HCT116 (cell line): ENCODE measurements at regions not wholly inside any gene's neighbourhood (a gene's known extent, or its start where the extent isn't known, plus 50 kb on each side); places are given as distances from the start of the nearest gene placed in this dataset.

ENCODE experiments used
- ATAC-seq: fragments of 200-7000 bp; cut with Tn5 transposase; 2 replicates; pipeline ENCODE4 v1.9.1; 2020; ENCODE audit warnings: mild to moderate bottlenecking, moderate library complexity
- BruUV-seq: library from RNA; stranded (reverse); fragments of 400-500 nt; replicated peaks from 2 replicates; lab custom pipeline; 2021; lab: Mats Ljungman, UMichigan
- CTCF ChIA-PET: fragments of 300-600 bp; sonication (Branson Sonifier 250); formaldehyde crosslinking; loops from one replicate; lab custom pipeline; 2021; ENCODE audit warnings: antibody characterized with exemption; lab: Charles Lee
- POLR2A ChIA-PET: fragments of 300-600, 350-600 bp; sonication (Branson Sonifier 250); formaldehyde crosslinking; loops from one replicate; lab custom pipeline; 2021; ENCODE audit warnings: antibody characterized with exemption; lab: Charles Lee
- RAD21 ChIA-PET, 2 experiments: fragments of 300-600 bp; sonication (Branson Sonifier 250); formaldehyde crosslinking; loops; one replicate each; lab custom pipeline; 2023; ENCODE audit warnings: low total read pairs in 2 of 2; ENCODE audit not compliant: uncharacterized antibody in 2 of 2, unreplicated experiment in 2 of 2, low non-redundant PET in 1 of 2; lab: Charles Lee
- DNase-seq: peaks from one replicate; pipeline ENCODE4 v3.0.0-alpha.2; 2010; ENCODE audit warnings: low read depth, low spot score
- H2AFZ ChIP-seq: fragments of 200-600 bp; shearing (Covaris generic), sonication (generic); 2 replicates; pipeline ENCODE4 v1.6.1; 2017; ENCODE audit warnings: low read depth, mixed run types, mixed read lengths, antibody characterized with exemption, low read length; ENCODE audit not compliant: poor library complexity, severe bottlenecking
- H3K27ac ChIP-seq: 2 replicates; pipeline ENCODE4 v1.5.1; 2012; ENCODE audit warnings: low read depth, low read length
- H3K27me3 ChIP-seq: fragments of 200-600 bp; sonication (generic); 2 replicates; pipeline ENCODE4 v1.6.1; 2016; ENCODE audit warnings: mixed run types, low read length, mixed read lengths; ENCODE audit not compliant: insufficient read depth
- H3K36me3 ChIP-seq, 2 experiments: fragments of 200-500 bp in 1 of 2; fragments of 200-600 bp in 1 of 2; sonication (Bioruptor generic) in 1 of 2; sonication (generic) in 1 of 2; 2 replicates each; pipeline versions ENCODE4 v1.5.1 to v1.6.1; 2014 to 2016; ENCODE audit warnings: low read length in 2 of 2, inconsistent platforms in 1 of 2, mixed read lengths in 1 of 2, mixed run types in 1 of 2; ENCODE audit not compliant: insufficient read depth in 2 of 2, control insufficient read depth in 1 of 2
- H3K4me1 ChIP-seq, 2 experiments: fragments of 200-600 bp in 1 of 2; sonication (generic) in 1 of 2; 2 replicates each; pipeline versions ENCODE4 v1.5.1 to v1.6.1; 2012 to 2017; ENCODE audit warnings: low read length in 2 of 2, inconsistent platforms in 1 of 2, mild to moderate bottlenecking in 1 of 2, mixed read lengths in 1 of 2, mixed run types in 1 of 2, moderate library complexity in 1 of 2; ENCODE audit not compliant: insufficient read depth in 2 of 2, control insufficient read depth in 1 of 2
- H3K4me2 ChIP-seq: fragments of 200-600 bp; sonication (generic); 2 replicates; pipeline ENCODE4 v1.6.1; 2017; ENCODE audit warnings: mixed run types, low read length, mixed read lengths
- H3K4me3 ChIP-seq, 2 experiments: fragments of 200-600 bp in 1 of 2; sonication (generic) in 1 of 2; replicated peaks in 1 of 2; 2 replicates each; pipeline ENCODE4 v1.5.1; 2011 to 2016; ENCODE audit warnings: low read length in 2 of 2, control low read depth in 1 of 2, low read depth in 1 of 2, mild to moderate bottlenecking in 1 of 2, mixed read lengths in 1 of 2, mixed run types in 1 of 2
- H3K79me2 ChIP-seq: fragments of 200-600 bp; sonication (generic); 2 replicates; pipeline ENCODE4 v1.6.1; 2017; ENCODE audit warnings: mild to moderate bottlenecking, mixed run types, low read length, moderate library complexity, mixed read lengths; ENCODE audit not compliant: insufficient read depth
- H3K9ac ChIP-seq: fragments of 200-600 bp; sonication (generic); 2 replicates; pipeline ENCODE4 v1.6.1; 2016; ENCODE audit warnings: low read length, mixed read lengths
- H3K9me2 ChIP-seq: fragments of 200-600 bp; sonication (generic), shearing (Covaris generic); 2 replicates; pipeline ENCODE4 v1.6.1; 2017; ENCODE audit warnings: mixed run types, mild to moderate bottlenecking, moderate library complexity; ENCODE audit not compliant: insufficient read depth
- H3K9me3 ChIP-seq, 2 experiments: fragments of 200-500 bp in 1 of 2; fragments of 200-600 bp in 1 of 2; sonication (Bioruptor generic) in 1 of 2; sonication (generic) in 1 of 2; 2 replicates each; pipeline ENCODE4 v1.6.1; 2014 to 2017; ENCODE audit warnings: low read length in 2 of 2, mixed read lengths in 2 of 2, inconsistent platforms in 1 of 2, low read depth in 1 of 2, mild to moderate bottlenecking in 1 of 2, mixed run types in 1 of 2, moderate library complexity in 1 of 2; ENCODE audit not compliant: control insufficient read depth in 1 of 2, insufficient read depth in 1 of 2
- H4K20me1 ChIP-seq: fragments of 200-600 bp; sonication (generic), shearing (Covaris generic); 2 replicates; pipeline ENCODE4 v1.6.1; 2017; ENCODE audit warnings: mixed run types, mild to moderate bottlenecking, moderate library complexity; ENCODE audit not compliant: insufficient read depth
- CEBPB ChIP-seq: IDR thresholded peaks from 2 replicates; pipeline ENCODE4 v1.6.1; 2012; ENCODE audit warnings: low read depth
- CTCF ChIP-seq, 3 experiments: fragments of 200-600 bp in 1 of 3; sonication (generic) in 1 of 3; IDR thresholded peaks in 2 of 3; conservative IDR thresholded peaks in 1 of 3; 2 replicates each; pipeline ENCODE4 v1.5.1; 2012 to 2017; ENCODE audit warnings: low read depth in 2 of 3, low read length in 2 of 3, antibody characterized with exemption in 1 of 3, borderline replicate concordance in 1 of 3, control low read depth in 1 of 3, mild to moderate bottlenecking in 1 of 3, mixed read lengths in 1 of 3, mixed run types in 1 of 3, moderate library complexity in 1 of 3; ENCODE audit not compliant: insufficient read depth in 1 of 3
- EGR1 ChIP-seq: IDR thresholded peaks from 2 replicates; pipeline ENCODE4 v1.6.1; 2012; ENCODE audit warnings: low read depth
- ELF1 ChIP-seq: IDR thresholded peaks from 2 replicates; pipeline ENCODE4 v1.6.1; 2012; ENCODE audit warnings: low read depth, borderline replicate concordance
- EZH2 ChIP-seq: fragments of 200-600 bp; sonication (generic); IDR thresholded peaks from 2 replicates; pipeline ENCODE4 v1.6.1; 2017; ENCODE audit warnings: antibody characterized with exemption, mixed run types
- EZH2phosphoT487 ChIP-seq: fragments of 200-600 bp; IDR thresholded peaks from 2 replicates; pipeline ENCODE4 v1.6.1; 2018; ENCODE audit warnings: antibody characterized with exemption, borderline replicate concordance
- FOSL1 ChIP-seq: IDR thresholded peaks from 2 replicates; pipeline ENCODE4 v1.6.1; 2012; ENCODE audit warnings: low read depth
- JUND ChIP-seq: IDR thresholded peaks from 2 replicates; pipeline ENCODE4 v1.6.1; 2012
- POLR2AphosphoS5 ChIP-seq: IDR thresholded peaks from 2 replicates; pipeline ENCODE4 v1.6.1; 2011; ENCODE audit warnings: mild to moderate bottlenecking, low read depth, low read length, moderate library complexity
- RAD21 ChIP-seq: IDR thresholded peaks from 2 replicates; pipeline ENCODE4 v1.6.1; 2012; ENCODE audit warnings: low read depth, mild to moderate bottlenecking
- SIN3A ChIP-seq: IDR thresholded peaks from 2 replicates; pipeline ENCODE4 v1.6.1; 2012; ENCODE audit warnings: low read depth
- YY1 ChIP-seq: IDR thresholded peaks from 2 replicates; pipeline ENCODE4 v1.6.1; 2011; ENCODE audit warnings: low read length, low read depth, moderate library complexity, mild to moderate bottlenecking; ENCODE audit not compliant: insufficient replicate concordance; ENCODE audit errors: extremely low read depth
- ZFX ChIP-seq: fragments of 450-650 bp; IDR thresholded peaks from 2 replicates; pipeline ENCODE4 v1.6.1; 2017
- ZNF274 ChIP-seq: fragments of 200-500 bp; sonication (Bioruptor generic); IDR thresholded peaks from 2 replicates; pipeline ENCODE4 v1.6.1; 2014; ENCODE audit warnings: mild to moderate bottlenecking, low read depth, low read length, inconsistent platforms
- intact Hi-C: fragments of 100-400 bp; cut with micrococcal nuclease; formaldehyde crosslinking; loops from 2 replicates; pipeline ENCODE4 v1.10.0; 2022
- TF ChIP-seq, protein P1 (sequence below): IDR thresholded peaks from 2 replicates; pipeline ENCODE4 v1.6.1; 2012
- TF ChIP-seq, protein P2 (sequence below): IDR thresholded peaks from 2 replicates; pipeline ENCODE4 v1.6.1; 2012

GRCh38 chr12:85568395-85569103, 267.7 kb downstream of the RASSF9 start:
- Histone ChIP-seq H3K9me2 (no peaks in the 10 kb centered on the region), H2AFZ (no peak overlapping the region), H3K79me2 (no peaks in the 10 kb centered on the region), H3K4me1 (no peaks in the 10 kb centered on the region), H3K9me3 (no peaks in the 10 kb centered on the region), H3K27me3 (no peaks in the 10 kb centered on the region), H4K20me1 (no peaks in the 10 kb centered on the region), H3K4me3 (no peak overlapping the region), H3K36me3 (no peaks in the 10 kb centered on the region), H3K9ac (no peak overlapping the region), H3K4me2 (no peak overlapping the region), H3K27ac (no peak overlapping the region)
- ATAC-seq (peak; percentile 46; the same call in 1 of the 2 replicates), DNase-seq (no peak)
- intact Hi-C loops, result no loop called here
- TF ChIP-seq POLR2AphosphoS5 (no peak), CEBPB (no peak), JUND (no peak), EGR1 (no peak), YY1 (no peak)
- TF ChIP-seq, protein P1, sequence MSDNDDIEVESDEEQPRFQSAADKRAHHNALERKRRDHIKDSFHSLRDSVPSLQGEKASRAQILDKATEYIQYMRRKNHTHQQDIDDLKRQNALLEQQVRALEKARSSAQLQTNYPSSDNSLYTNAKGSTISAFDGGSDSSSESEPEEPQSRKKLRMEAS, result no peak
- ChIA-PET POLR2A (interaction anchor here (0.6 kb wide), 1 partner anchor 12 kb away, joined by 4 read pairs; no protein-coding TSS in a partner anchor), CTCF (no interaction called here), RAD21 (no interaction called here)
- BruUV-seq, result no TSS peak

DNA sequence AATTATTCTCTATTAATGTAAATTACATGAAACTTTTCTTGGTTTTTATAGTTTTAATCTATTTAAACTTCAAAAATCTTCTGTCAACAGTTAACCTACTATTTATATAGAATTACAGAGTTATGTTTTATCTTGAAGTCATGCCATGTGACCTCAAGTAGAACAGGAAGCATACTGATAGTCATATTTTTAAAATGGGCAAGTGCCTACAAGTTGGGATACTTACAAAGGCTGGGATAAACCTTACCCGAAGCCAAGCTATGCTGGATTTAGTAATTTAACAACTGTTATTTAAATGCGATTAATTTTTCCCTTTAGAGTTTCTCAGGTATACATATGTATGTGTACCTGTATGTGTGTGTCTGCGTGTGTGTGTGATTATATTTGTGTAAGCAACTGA, 266.9 kb downstream of the RASSF9 start:
- H3K4me1 ChIP-seq, result no peaks in the 10 kb centered on the region
- no peak for ATAC-seq
- H3K9me3 ChIP-seq, result no peaks in the 10 kb centered on the region
- H3K27ac ChIP-seq, result no peak overlapping the region
- no peaks in the 10 kb centered on the region for H3K36me3 ChIP-seq
- no peaks in the 10 kb centered on the region for H3K9me2 ChIP-seq
- DNase-seq, result no peak
- H3K4me3 ChIP-seq, result no peak overlapping the region
- POLR2A ChIA-PET, result no interaction called here
- no peaks in the 10 kb centered on the region for H4K20me1 ChIP-seq
- RAD21 ChIA-PET, result no interaction called here
- intact Hi-C loops, result no loop called here
- no peak overlapping the region for H2AFZ ChIP-seq
- no peak overlapping the region for H3K4me2 ChIP-seq
- BruUV-seq, result no TSS peak
- no peak overlapping the region for H3K9ac ChIP-seq
- no peaks in the 10 kb centered on the region for H3K27me3 ChIP-seq
- no peaks in the 10 kb centered on the region for H3K79me2 ChIP-seq
- CTCF ChIA-PET, result no interaction called here
- TF ChIP-seq ELF1, result no peak
- TF ChIP-seq RAD21, result no peak
- no peak for TF ChIP-seq JUND
- TF ChIP-seq CTCF (IDR thresholded peaks at IDR 0.05 in 2 of 3, conservative IDR thresholded peaks at IDR 0.05 in 1 of 3; ENCODE audit: borderline replicate concordance in 1 of 3, insufficient read depth in 1 of 3, low read depth in 2 of 3, low read length in 2 of 3), result no peak
- TF ChIP-seq ZFX, result no peak
- TF ChIP-seq ZNF274, result no peak
- TF ChIP-seq FOSL1, result no peak
- TF ChIP-seq, protein P1, result no peak
- no peak for TF ChIP-seq EZH2
- TF ChIP-seq EZH2phosphoT487, result no peak
- no peak for TF ChIP-seq SIN3A
- TF ChIP-seq, protein P2, sequence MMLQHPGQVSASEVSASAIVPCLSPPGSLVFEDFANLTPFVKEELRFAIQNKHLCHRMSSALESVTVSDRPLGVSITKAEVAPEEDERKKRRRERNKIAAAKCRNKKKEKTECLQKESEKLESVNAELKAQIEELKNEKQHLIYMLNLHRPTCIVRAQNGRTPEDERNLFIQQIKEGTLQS, result no peak
- no peak for TF ChIP-seq POLR2AphosphoS5
